Glomerular visceral epithelial cell (primary cell): ENCODE measurements at regions not wholly inside any gene's neighbourhood (a gene's known extent, or its start where the extent isn't known, plus 50 kb on each side); places are given as distances from the start of the nearest gene placed in this dataset.
"Not testable (repeated sequence)": the region's sequence is repeated elsewhere in the genome, so short reads cannot be mapped to it uniquely, and the experiment has no call there.

Source experiments
- DNase-seq: peaks from one replicate; pipeline ENCODE4 v3.0.0-alpha.2; 2016; ENCODE audit errors: extremely low spot score

DNA sequence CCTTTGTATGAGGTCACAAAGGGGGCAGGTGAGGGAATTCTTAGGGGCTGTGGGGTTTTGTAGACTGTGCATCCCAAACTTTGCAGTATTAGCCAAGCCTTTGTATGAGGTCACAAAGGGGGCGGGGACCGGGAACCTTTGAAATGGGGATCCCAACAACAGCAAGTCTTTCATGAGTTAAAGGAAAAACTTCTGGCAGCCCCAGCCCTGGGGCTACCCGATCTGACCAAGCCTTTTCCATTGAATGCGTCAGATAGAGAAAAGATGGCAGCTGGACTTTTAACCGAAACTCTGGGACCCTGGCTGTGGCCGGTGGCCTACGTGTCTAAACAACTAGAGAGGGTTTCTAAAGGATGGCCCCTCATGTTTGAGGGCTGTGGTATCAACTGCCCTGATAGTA, 79.0 kb upstream of the RUBCNL start:
- not testable (repeated sequence) for DNase-seq

DNA sequence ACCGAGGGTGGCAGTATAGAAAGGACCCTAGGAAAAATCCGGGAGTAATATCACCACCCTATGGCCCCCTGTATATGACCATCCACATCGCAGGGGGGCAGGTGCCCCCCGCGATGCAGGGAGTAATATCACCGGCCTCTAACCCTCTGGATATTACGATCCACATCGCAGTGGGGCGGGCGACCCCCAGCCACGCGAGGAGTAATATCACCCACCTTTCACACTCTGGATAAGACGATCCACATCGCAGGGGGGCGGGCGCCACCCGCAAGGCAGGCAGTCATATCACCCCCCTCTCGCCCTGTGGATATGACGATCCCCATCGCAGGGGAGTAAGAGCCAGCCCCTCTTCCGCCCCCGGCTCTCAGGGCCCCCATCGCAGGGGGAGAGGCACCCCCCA, 76.7 kb upstream of the RUBCNL start:
- DNase-seq, result no peak

DNA sequence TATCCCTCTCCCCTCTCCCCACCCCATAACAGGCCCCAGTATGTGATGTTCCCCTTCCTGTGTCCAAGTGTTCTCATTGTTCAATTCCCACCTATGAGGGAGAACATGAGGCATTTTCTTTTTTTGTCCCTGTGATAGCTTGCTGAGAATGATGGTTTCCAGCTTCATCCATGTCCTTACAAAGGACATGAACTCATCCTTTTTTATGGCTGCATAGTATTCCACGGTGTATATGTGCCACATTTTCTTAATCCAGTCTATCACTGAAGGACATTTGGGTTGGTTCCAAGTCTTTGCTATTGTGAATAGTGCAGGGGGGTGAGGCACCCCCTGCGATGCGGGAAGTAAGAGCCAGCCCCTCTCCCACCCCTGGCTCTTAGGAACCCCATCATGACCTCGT, 73.2 kb upstream of the RUBCNL start:
- DNase-seq, result not testable (repeated sequence)

DNA sequence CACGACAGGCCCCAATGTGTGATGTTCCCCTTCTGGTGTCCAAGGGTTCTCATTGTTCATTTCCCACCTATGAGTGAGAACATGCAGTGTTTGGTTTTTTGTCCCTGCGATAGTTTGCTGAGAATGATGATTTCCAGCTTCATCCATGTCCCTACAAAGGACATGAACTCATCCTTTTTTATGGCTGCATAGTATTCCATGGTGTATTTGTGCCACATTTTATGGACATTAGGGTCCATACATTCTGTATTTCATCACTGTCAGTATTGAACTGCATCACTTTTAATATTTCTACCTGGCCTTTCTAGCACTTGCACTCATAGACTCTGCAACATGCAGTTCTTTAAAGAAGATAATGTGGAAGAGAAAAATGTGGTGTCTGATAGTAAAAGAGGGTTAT, 70.2 kb upstream of the RUBCNL start:
- DNase-seq, result not testable (repeated sequence)

DNA sequence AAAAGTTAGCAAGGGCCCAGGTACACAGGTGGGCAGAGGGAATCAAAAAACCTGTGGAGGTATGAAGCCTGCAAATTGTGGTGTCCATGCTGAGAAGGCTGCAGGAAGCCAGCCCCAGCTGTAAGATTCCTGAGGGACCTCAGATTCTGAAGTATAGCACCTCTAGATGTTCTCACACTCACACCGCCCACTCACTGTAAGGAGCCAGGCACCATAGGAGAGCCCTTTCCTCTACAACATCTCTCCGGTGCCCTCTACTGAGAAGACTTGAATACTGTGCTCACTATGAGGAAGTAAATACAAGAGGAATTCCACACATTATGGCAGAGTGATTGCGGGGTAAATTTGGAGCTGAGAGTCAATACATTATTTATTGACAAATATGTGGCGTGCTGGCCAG, 68.9 kb upstream of the RUBCNL start:
- DNase-seq, result peak; percentile 56

DNA sequence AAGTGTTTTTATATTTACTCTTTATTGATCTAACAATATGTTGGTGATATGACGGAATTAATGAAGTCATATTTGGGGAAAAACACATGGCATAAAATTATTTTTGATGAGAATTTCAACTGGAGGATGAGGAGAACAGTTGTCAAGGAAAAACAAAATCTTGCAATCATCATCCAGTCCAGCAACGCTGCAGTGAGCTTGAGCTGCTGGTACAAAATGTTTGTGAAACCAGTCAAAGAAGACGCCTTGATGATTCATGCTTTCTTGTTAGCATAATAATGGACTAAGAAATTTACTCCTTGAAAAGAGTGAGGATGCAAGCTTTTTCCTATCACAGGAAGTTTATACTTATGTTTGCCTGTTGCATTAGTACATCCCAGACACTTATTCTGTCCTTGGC, 64.1 kb upstream of the RUBCNL start:
- not testable (repeated sequence) for DNase-seq

DNA sequence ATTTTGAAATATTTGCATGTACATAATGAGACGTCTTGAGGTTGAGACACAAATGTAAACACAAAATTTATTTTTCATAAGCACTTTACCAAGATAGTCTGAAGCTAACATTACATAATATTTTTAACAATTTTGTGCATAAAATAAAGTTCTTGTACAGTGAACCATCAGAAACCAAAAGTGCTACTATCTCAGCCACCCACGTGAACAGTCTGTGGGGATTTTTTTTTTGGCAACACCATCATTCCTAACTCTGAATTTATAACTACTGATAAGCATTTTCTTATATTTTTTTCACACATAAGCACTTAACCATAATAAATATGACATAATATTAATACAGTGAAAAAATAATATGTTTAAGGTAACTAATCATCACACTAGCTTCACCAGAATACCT, 62.9 kb upstream of the RUBCNL start:
- not testable (repeated sequence) for DNase-seq

DNA sequence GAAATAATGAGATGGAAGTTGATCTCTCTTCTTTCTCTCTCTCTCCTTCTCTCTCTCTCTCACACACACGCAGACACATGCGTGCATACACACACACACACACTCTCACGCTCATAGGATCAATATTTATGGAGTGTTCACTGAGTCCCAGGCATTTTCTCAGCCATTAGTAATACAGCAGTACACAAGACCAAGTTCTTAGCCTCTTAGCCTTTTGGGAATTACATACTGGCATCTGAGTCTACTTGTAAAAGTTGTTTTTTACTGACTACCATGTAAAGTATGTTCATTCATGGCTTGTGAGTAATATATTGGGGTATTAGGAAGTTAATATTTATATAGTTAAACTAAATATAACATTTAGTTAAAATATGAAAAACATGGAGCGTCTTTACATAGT, 61.1 kb upstream of the RUBCNL start:
- DNase-seq, result not testable (repeated sequence)

DNA sequence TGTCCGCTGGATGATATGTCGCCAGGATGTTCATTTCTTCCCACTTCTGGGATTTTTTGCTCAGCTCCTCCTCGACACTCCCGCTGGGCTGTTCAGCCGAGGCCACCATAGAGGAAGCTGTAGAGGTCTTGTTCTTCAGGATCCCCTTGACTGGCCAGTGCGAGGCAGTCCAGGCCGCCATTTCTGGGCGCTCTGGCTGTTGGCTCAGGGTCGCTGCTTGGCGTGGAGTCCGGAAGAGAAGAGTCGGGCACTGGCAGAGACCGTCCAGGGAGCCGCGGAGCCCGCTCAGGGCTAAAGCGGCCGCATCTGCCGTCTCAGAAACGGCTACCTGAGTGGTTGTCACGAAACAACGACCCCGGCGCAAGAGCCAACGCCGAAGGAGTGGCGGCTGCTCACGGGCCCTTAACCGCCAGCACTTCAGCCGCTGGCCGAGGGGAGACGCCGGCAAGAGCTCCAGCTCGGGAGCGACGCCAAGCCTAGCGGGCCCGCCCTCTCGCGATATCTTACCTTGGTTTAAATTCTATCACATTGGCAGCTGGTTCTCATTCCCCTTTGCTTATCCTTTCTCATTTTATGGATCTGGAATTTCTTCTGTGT, 50.9 kb upstream of the RUBCNL start:
- DNase-seq, result not testable (repeated sequence)
